HCEC 1CT (cell line): ENCODE measurements at regions not wholly inside any gene's neighbourhood (a gene's known extent, or its start where the extent isn't known, plus 50 kb on each side); places are given as distances from the start of the nearest gene placed in this dataset.

Experiments used
- DNase-seq: peaks from one replicate; pipeline ENCODE4 v3.0.0-alpha.2; 2017

DNA sequence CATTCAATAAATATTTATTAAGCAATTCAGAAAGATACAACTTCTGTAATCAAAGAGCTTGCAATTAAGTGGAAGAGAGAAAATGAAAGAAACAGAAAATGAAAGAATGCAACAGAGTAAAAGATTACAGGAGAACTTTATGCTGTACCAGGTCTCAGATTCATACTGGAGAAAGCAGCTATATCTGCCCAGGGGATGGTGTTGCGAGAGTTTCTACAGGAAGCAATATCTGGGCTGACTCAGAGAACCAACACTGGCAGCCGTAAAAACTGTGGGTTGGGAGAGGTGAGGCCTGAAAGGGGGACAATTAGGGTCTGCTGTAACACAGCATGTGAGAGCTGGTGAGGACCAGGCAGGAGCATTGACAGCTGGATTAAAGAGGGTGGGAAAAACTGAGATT is 256.7 kb upstream of the TCF21 start:
- peak; percentile 79 for DNase-seq

DNA sequence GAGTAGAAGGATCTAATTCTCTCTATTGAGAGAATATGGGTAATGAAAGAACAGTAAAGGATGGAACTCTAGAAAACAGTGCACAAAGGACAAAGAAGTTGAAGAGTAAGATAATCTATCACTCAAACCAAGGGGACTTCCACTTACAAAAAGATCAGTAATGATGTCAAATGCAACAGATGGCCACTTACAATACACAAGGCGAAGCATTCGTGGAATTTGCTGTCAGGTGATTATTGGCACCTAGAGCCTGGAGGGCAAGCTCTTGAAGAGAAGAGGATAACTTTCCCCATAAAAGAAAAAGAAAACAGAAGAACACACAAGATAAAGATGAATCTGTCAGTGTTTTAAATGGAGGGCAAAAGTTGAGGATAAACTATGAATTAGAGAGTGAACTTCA is 256.0 kb upstream of the TCF21 start:
- DNase-seq: no peak

GRCh38 chr6:133634474-133634873 is 254.4 kb upstream of the TCF21 start:
- DNase-seq: no peak

GRCh38 chr6:133635447-133635846 is 253.5 kb upstream of the TCF21 start:
- DNase-seq: no peak

- DNase-seq: no peak
These were observed 251.5 kb upstream of the TCF21 start for GRCh38 chr6:133637436-133637835.

DNA sequence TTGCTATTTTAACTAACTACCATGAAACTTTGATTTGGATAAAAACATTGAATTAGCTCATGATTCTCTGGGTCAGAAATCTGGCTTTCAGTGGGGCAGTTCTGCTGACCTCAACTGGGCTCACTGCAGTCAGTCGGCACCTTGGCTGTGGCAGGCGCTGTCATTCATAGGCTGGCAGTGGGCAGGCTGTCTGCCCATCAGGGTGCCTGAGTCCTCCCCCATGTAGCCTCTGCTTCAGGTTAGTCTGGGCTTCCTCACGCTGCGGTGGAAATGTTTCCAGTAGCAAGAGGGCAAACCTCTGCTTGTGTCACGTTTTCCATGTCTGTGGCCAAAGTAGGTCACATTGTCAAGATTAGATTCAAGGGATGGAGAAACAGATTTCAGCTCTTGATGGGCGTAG is 251.0 kb upstream of the TCF21 start:
- DNase-seq: no peak

GRCh38 chr6:133641104-133641503 is 247.8 kb upstream of the TCF21 start:
- DNase-seq: no peak

DNA sequence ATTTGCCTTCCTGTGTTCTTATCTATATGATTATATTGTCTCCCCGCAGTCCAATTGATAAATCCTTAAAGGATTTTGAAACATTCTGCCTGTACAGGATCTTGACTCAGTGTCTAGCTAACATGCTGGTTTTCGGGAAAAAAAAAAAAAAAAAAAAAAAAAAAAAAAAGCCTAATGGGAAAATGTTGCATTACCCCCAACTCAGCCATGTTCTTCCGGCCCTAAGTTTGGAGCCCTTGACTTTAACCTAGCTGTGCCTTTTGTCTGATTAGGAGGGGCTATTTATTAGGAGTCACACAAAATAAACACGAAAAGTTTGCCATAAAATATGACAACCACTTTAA is 244.4 kb upstream of the TCF21 start:
- DNase-seq: peak; percentile 59

- peak; percentile 81 for DNase-seq
These were observed 243.9 kb upstream of the TCF21 start for GRCh38 chr6:133644892-133645619.

DNA sequence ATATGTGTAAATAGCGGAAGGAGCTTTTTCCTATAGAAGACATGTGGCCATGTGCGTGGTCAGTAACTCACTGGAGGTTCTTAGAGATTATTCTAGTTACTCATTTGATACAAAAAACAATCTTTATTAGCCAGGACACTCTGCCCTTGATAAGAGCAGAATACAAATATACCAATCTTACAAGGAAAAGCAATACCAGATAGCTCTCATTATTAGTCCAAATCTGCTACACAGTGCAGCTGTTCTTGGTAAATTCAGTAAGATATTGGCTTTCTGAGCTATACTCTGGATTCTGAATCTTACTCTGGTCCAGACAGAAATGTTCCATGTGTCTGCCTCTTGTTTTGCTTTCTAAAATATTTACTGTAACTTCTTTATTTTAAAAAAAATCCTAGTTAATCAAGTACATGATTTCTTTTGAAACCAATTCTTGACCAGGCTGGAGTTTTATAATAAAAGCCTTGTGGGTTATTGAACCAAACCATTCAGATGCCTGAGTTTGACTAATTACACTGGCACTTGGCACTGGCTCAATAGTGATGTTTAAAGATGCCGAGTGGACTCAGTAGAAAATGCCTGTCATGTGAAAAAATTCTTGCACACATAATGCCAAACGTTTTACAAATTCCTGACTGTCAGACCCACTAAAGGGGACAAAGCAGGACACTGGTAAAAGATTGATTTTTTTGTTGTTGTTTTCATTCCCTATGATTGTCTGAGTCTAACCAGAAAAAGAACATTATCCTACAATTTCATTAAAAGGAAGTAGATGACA is 242.8 kb upstream of the TCF21 start:
- DNase-seq: peak; percentile 86

DNA sequence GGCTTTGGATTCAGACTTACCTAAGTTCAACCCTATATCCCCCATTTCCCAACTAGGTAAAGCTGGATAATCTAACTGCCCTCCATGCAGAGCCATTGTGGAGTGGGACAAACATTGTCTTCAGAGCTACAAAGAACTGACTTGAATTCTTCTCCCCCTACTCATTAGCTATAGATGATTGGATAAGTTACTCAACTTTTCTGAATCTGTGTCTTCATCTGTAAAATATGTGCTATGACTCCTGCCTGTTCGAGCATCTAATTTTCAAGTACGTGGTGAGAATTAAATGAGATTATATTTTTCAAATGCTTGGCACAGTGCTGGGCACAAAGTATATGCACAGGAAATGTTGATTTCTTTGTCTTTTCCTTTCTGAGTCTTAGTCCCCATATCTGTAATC is 240.3 kb upstream of the TCF21 start:
- peak; percentile 49 for DNase-seq

- peak; percentile 25 for DNase-seq
These were observed 217.5 kb upstream of the TCF21 start for GRCh38 chr6:133671376-133671775.

- DNase-seq: no peak
These were observed 215.9 kb upstream of the TCF21 start for GRCh38 chr6:133673056-133673455.

- no peak for DNase-seq
These were observed 214.3 kb upstream of the TCF21 start for GRCh38 chr6:133674661-133675060.

- no peak for DNase-seq
These were observed 207.9 kb upstream of the TCF21 start for GRCh38 chr6:133680994-133681393.

DNA sequence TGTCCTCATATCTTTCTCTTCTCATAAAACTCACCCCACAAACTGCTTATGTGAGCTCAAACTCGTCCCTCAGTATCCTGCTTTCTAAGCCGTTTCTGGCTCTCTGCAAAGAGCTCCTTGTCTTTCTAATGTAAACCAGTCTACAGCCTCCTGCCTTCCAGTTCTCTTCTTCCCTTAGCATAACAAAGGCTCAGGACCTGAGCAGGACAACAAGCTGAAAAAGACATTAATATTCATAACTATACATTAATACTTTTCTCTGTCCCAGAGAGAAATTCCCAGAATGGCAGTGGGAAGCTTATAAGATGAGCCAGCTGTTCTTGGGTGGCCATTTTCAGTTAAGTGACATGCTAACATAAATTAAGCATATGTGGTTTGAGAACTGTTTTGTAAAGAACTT is 207.0 kb upstream of the TCF21 start:
- DNase-seq: no peak

GRCh38 chr6:133682506-133683307 is 206.2 kb upstream of the TCF21 start:
- no peak for DNase-seq

- DNase-seq: peak; percentile 32
These were observed 205.7 kb upstream of the TCF21 start for GRCh38 chr6:133683308-133683580.

- DNase-seq: no peak
These were observed 205.3 kb upstream of the TCF21 start for GRCh38 chr6:133683606-133684005.

DNA sequence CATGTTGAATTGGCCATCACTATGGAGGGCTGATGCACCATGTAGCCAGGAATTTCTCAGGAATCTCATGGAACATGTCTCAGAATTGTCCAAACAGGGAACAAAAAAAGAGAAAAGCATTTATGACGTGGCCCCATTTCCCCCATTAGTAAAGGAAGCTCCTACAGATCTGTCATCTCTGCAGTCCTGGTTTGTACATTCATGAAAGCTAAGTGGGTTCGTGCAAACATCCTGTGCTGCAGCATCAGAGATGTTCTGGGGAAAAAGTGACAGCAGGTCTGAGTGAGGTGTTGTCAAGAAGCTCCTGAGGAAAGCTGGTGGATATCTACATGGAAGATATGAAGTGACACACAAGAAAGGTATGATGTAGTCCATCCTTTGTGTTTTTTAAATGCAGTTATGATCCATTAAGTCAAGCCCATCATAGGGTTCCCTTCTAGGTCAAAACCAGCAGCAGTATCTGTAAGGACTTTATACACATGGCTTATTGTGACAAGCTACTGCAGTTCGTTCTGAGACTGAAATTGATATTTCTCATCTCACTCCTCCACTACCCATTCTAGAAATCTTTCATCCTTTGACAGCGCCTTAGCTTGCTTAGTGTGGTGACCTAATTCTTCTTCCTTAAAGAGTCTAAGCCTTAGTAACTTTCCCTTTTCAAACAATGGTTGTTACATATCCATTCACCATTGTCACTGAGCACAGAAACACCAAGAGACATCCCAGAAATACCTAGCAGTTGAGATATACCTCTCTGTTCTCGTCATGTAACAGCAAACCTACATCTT is 200.0 kb upstream of the TCF21 start:
- DNase-seq: no peak

DNA sequence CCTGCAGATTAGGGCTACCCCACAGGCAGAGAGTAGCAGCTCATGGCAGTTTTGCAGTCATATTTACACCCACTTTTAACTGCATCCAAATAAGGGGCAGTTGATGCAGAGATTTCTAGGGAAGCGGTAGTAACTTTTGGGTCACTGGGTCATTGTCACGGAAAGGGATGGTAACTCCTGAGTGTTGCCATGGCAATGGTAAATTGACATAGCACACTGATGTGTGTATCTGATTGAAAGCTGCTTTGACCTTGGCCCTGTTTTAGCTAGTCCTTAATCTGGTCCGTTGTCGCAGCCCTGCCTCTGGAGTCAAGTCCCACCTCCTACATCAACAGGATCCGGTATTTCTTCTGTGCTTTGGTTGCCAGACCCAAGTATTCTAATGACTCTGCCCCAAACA is 199.1 kb upstream of the TCF21 start:
- DNase-seq: no peak

- no peak for DNase-seq
These were observed 195.3 kb upstream of the TCF21 start for GRCh38 chr6:133693565-133693964.

- DNase-seq: no peak
These were observed 191.7 kb upstream of the TCF21 start for GRCh38 chr6:133697185-133697584.
